ENCODE measurements at regions not wholly inside any gene's neighbourhood (a gene's known extent, or its start where the extent isn't known, plus 50 kb on each side); places are given as distances from the start of the nearest gene placed in this dataset.

DNA sequence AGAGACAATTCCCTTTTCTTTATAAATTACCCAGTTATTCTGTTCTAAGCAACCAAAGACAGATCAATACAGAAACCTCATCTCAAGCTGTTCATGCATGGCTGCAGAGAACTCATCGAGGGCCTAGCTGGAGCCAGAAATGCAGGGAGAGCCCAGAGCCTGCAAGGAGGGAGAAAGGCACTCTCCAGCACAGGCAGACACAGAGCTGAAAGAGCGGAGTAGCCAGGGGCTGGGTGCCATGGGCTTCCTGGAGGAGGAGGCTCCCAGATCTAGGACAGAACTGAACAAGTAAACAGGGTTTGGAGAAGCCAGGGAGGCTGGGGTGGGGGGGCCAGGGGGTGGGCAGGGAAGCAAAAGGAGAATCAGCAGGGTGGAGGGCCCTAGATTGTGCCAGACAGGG lies 144.2 kb upstream of the ZNF507 start:
- H3K27me3 ChIP-seq (replicated peaks; ENCODE audit: control insufficient read depth, insufficient read depth, low read length), result no peaks in the 10 kb centered on the region
- no peak overlapping the region for H3K4me3 ChIP-seq (replicated peaks; ENCODE audit: low read depth, low read length)
- TF ChIP-seq CTCF (IDR thresholded peaks at IDR 0.05; ENCODE audit: insufficient read depth, low read length, poor library complexity, severe bottlenecking), result no peak
- H3K36me3 ChIP-seq (ENCODE audit: control insufficient read depth, insufficient read depth, low read length), result no peaks in the 10 kb centered on the region
- no peak for DNase-seq (ENCODE audit: extremely low read depth, insufficient read length)

GRCh38 chr19:32201636-32202051 lies 143.8 kb upstream of the ZNF507 start:
- H3K36me3 ChIP-seq (ENCODE audit: control insufficient read depth, insufficient read depth, low read length), result no peaks in the 10 kb centered on the region
- DNase-seq (ENCODE audit: extremely low read depth, insufficient read length), result no peak
- no peak for TF ChIP-seq CTCF (IDR thresholded peaks at IDR 0.05; ENCODE audit: insufficient read depth, low read length, poor library complexity, severe bottlenecking)
- H3K27me3 ChIP-seq (replicated peaks; ENCODE audit: control insufficient read depth, insufficient read depth, low read length), result no peaks in the 10 kb centered on the region
- no peak overlapping the region for H3K4me3 ChIP-seq (replicated peaks; ENCODE audit: low read depth, low read length)

DNA sequence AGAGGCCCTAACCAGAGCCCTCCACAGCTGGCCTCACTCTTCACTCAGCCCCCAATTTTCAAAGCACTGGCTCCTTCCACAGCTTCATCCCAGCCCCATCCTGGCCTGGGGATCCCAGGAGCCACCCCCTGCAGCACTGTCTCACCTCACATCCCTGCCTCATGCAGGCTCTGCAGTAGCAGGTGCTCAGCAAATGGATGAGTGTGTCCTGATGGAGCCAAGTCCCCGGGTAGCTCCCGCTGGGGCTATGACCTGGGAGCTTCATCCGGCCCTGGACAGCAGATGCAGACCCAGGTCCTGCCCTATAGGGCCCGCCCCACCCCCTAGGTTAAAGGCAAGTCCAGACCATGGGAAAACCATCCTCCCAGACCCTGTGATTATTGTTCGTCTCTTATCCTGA lies 143.2 kb upstream of the ZNF507 start:
- H3K36me3 ChIP-seq (ENCODE audit: control insufficient read depth, insufficient read depth, low read length), result no peaks in the 10 kb centered on the region
- no peak for DNase-seq (ENCODE audit: extremely low read depth, insufficient read length)
- no peaks in the 10 kb centered on the region for H3K27me3 ChIP-seq (replicated peaks; ENCODE audit: control insufficient read depth, insufficient read depth, low read length)
- TF ChIP-seq CTCF (IDR thresholded peaks at IDR 0.05; ENCODE audit: insufficient read depth, low read length, poor library complexity, severe bottlenecking), result no peak
- no peak overlapping the region for H3K4me3 ChIP-seq (replicated peaks; ENCODE audit: low read depth, low read length)

- TF ChIP-seq CTCF (IDR thresholded peaks at IDR 0.05; ENCODE audit: insufficient read depth, low read length, poor library complexity, severe bottlenecking), result no peak
- no peak overlapping the region for H3K4me3 ChIP-seq (replicated peaks; ENCODE audit: low read depth, low read length)
- no peaks in the 10 kb centered on the region for H3K36me3 ChIP-seq (ENCODE audit: control insufficient read depth, insufficient read depth, low read length)
- DNase-seq (ENCODE audit: extremely low read depth, insufficient read length), result no peak
- no peaks in the 10 kb centered on the region for H3K27me3 ChIP-seq (replicated peaks; ENCODE audit: control insufficient read depth, insufficient read depth, low read length)
Observed at GRCh38 chr19:32203161-32203560, 142.2 kb upstream of the ZNF507 start.

DNA sequence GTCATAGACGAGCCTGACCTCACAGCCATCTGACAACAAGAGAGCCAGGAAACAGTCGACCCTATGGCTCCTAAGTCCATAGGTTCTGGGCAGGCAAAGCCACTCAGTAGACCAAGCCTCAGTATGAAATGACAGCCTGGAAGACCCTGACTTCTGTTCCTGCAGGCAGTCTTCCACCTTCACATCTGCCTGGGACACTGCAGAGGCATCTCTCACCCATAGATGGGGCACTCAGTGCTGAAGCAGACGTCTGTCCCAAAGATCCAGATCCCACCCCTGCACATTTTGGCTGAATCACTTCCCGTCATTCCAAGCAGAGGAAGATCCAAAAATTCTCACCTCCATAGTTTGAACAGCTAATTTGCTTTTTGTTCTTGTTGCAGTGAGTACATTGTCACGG lies 139.3 kb upstream of the ZNF507 start:
- no peaks in the 10 kb centered on the region for H3K27me3 ChIP-seq (replicated peaks; ENCODE audit: control insufficient read depth, insufficient read depth, low read length)
- no peak overlapping the region for H3K4me3 ChIP-seq (replicated peaks; ENCODE audit: low read depth, low read length)

More for the DNA sequence above, 139.3 kb upstream of the ZNF507 start:
- TF ChIP-seq CTCF (IDR thresholded peaks at IDR 0.05; ENCODE audit: insufficient read depth, low read length, poor library complexity, severe bottlenecking), result no peak
- no peak for DNase-seq (ENCODE audit: extremely low read depth, insufficient read length)
- H3K36me3 ChIP-seq (ENCODE audit: control insufficient read depth, insufficient read depth, low read length), result no peaks in the 10 kb centered on the region
